Neural cell (in vitro differentiated cells): ENCODE measurements at regions not wholly inside any gene's neighbourhood (a gene's known extent, or its start where the extent isn't known, plus 50 kb on each side); places are given as distances from the start of the nearest gene placed in this dataset.

Source experiments
- CTCF ChIP-seq: fragments of 450-650 bp; IDR thresholded peaks from 2 replicates; pipeline ENCODE4 v1.5.1; 2014; ENCODE audit warnings: antibody characterized with exemption, mild to moderate bottlenecking, moderate library complexity; ENCODE audit not compliant: poor library complexity, severe bottlenecking
- EP300 ChIP-seq: fragments of 450-650 bp; conservative IDR thresholded peaks from 2 replicates; pipeline ENCODE4 v1.6.1; 2014; ENCODE audit warnings: antibody characterized with exemption, mild to moderate bottlenecking, moderate library complexity; ENCODE audit not compliant: poor library complexity, severe bottlenecking
- EZH2 ChIP-seq: fragments of 200-600, 300-800 bp; shearing (Covaris generic), sonication (generic); IDR thresholded peaks from 2 replicates; pipeline ENCODE4 v1.6.1; 2014; ENCODE audit warnings: antibody characterized with exemption, low read length, borderline replicate concordance, mild to moderate bottlenecking; ENCODE audit not compliant: insufficient read depth, poor library complexity, severe bottlenecking
- POLR2AphosphoS5 ChIP-seq: IDR thresholded peaks from 2 replicates; pipeline ENCODE4 v1.6.1; 2012
- RAD21 ChIP-seq: fragments of 450-650 bp; conservative IDR thresholded peaks from 2 replicates; pipeline ENCODE4 v1.6.1; 2014; ENCODE audit warnings: antibody characterized with exemption, mild to moderate bottlenecking, moderate library complexity
- REST ChIP-seq: IDR thresholded peaks from 2 replicates; pipeline ENCODE4 v1.6.1; 2012; ENCODE audit warnings: borderline replicate concordance
- SMC3 ChIP-seq: fragments of 450-650 bp; conservative IDR thresholded peaks from 2 replicates; pipeline ENCODE4 v1.6.1; 2014; ENCODE audit warnings: antibody characterized with exemption, mild to moderate bottlenecking, moderate library complexity; ENCODE audit not compliant: poor library complexity

GRCh38 chr9:71609448-71609830, 158.9 kb downstream of the CEMIP2 start:
- TF ChIP-seq CTCF = no peak
- no peak for TF ChIP-seq EZH2
- TF ChIP-seq EP300 = no peak
- no peak for TF ChIP-seq REST
- TF ChIP-seq POLR2AphosphoS5 = no peak
- TF ChIP-seq SMC3 = no peak
- no peak for TF ChIP-seq RAD21
